ENCODE measurements at regions not wholly inside any gene's neighbourhood (a gene's known extent, or its start where the extent isn't known, plus 50 kb on each side); places are given as distances from the start of the nearest gene placed in this dataset.

- H3K4ac ChIP-seq (ENCODE audit: low read depth, low read length), result no peak overlapping the region
- H4K8ac ChIP-seq (ENCODE audit: low read depth, low read length), result no peak overlapping the region
- no peaks in the 10 kb centered on the region for H3K79me2 ChIP-seq (ENCODE audit: control insufficient read depth, insufficient read depth, low read length, poor library complexity)
- H3K14ac ChIP-seq (ENCODE audit: low read length), result no peak overlapping the region
- H4K91ac ChIP-seq (ENCODE audit: low read depth, low read length), result no peak overlapping the region
- H2BK5ac ChIP-seq (ENCODE audit: low read depth, low read length, poor library complexity), result no peak overlapping the region
- no peak overlapping the region for H2AK5ac ChIP-seq (ENCODE audit: low read length)
- no peak overlapping the region for H3K27ac ChIP-seq (ENCODE audit: low read depth, low read length)
- H2BK12ac ChIP-seq (ENCODE audit: low read length), result no peak overlapping the region
- H3K36me3 ChIP-seq (ENCODE audit: control insufficient read depth in 1 of 2, insufficient read depth in 2 of 2, low read length in 2 of 2), result no peaks in the 10 kb centered on the region
- H3K18ac ChIP-seq (ENCODE audit: low read length), result no peak overlapping the region
- H2AFZ ChIP-seq (ENCODE audit: insufficient read depth, low read length, poor library complexity), result no peak overlapping the region
- DNase-seq, result no peak
- no peak overlapping the region for H3K23ac ChIP-seq (ENCODE audit: low read length)
- no peaks in the 10 kb centered on the region for H3K27me3 ChIP-seq (ENCODE audit: insufficient read depth, low read length)
- no peaks in the 10 kb centered on the region for H3K79me1 ChIP-seq (ENCODE audit: low read length)
- no peak overlapping the region for H3K4me2 ChIP-seq (ENCODE audit: low read length)
- no peak overlapping the region for H3K4me3 ChIP-seq (ENCODE audit: low read depth, low read length)
- H2BK120ac ChIP-seq (ENCODE audit: insufficient read depth, low read length, poor library complexity), result no peak overlapping the region
- no peaks in the 10 kb centered on the region for H3K9me3 ChIP-seq (ENCODE audit: insufficient read depth, low read depth, low read length)
- no peak overlapping the region for H4K12ac ChIP-seq (ENCODE audit: low read depth, low read length)
- WGBS (ENCODE audit: extremely low coverage, insufficient coverage, insufficient read length), result no CpG with 5 or more reads among the region's 1 CpG
- H3K9ac ChIP-seq (ENCODE audit: low read length), result no peak overlapping the region
- H3K4me1 ChIP-seq (ENCODE audit: control insufficient read depth in 1 of 2, insufficient read depth in 2 of 2, low read length in 2 of 2), result no peaks in the 10 kb centered on the region
Observed at GRCh38 chr5:91632871-91633270, 249.8 kb upstream of the ARRDC3 start.

DNA sequence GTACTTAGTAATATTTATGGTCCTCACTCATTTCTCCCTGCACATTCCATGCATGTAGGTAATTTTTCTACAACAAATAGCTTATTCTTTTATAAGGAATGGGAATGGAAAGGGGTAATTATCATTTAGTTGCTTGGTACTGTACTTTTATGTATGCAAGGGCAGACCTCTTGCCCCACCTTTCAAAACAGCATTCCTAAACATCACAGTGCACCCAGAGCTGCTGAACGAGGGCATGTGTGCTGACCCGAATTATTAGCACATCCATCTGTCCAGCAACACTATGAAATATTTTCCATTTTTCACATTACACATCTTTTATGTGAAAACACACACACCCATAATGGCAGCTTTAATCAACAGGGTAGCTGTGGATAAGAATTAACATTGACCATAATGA lies 228.6 kb upstream of the ARRDC3 start:
- no peak overlapping the region for H2BK120ac ChIP-seq (ENCODE audit: insufficient read depth, low read length, poor library complexity)
- H3K36me3 ChIP-seq (ENCODE audit: control insufficient read depth in 1 of 2, insufficient read depth in 2 of 2, low read length in 2 of 2), result no peaks in the 10 kb centered on the region
- H3K23ac ChIP-seq (ENCODE audit: low read length), result no peak overlapping the region
- DNase-seq, result no peak
- no peaks in the 10 kb centered on the region for H3K79me2 ChIP-seq (ENCODE audit: control insufficient read depth, insufficient read depth, low read length, poor library complexity)
- no peaks in the 10 kb centered on the region for H3K27me3 ChIP-seq (ENCODE audit: insufficient read depth, low read length)
- no peak overlapping the region for H4K91ac ChIP-seq (ENCODE audit: low read depth, low read length)
- H3K9me3 ChIP-seq (ENCODE audit: insufficient read depth, low read depth, low read length), result no peaks in the 10 kb centered on the region
- no peak overlapping the region for H2AK5ac ChIP-seq (ENCODE audit: low read length)
- H3K9ac ChIP-seq (ENCODE audit: low read length), result no peak overlapping the region
- no peak overlapping the region for H3K18ac ChIP-seq (ENCODE audit: low read length)
- no peak overlapping the region for H4K8ac ChIP-seq (ENCODE audit: low read depth, low read length)
- H3K79me1 ChIP-seq (ENCODE audit: low read length), result no peaks in the 10 kb centered on the region
- H2BK12ac ChIP-seq (ENCODE audit: low read length), result no peak overlapping the region
- WGBS (ENCODE audit: extremely low coverage, insufficient coverage, insufficient read length), result no CpG with 5 or more reads among the region's 2 CpGs
- H3K4me2 ChIP-seq (ENCODE audit: low read length), result no peak overlapping the region
- no peaks in the 10 kb centered on the region for H3K4me1 ChIP-seq (ENCODE audit: control insufficient read depth in 1 of 2, insufficient read depth in 2 of 2, low read length in 2 of 2)
- H3K14ac ChIP-seq (ENCODE audit: low read length), result no peak overlapping the region
- H2AFZ ChIP-seq (ENCODE audit: insufficient read depth, low read length, poor library complexity), result no peak overlapping the region
- no peak overlapping the region for H4K12ac ChIP-seq (ENCODE audit: low read depth, low read length)
- H2BK5ac ChIP-seq (ENCODE audit: low read depth, low read length, poor library complexity), result no peak overlapping the region
- no peak overlapping the region for H3K27ac ChIP-seq (ENCODE audit: low read depth, low read length)
- H3K4me3 ChIP-seq (ENCODE audit: low read depth, low read length), result no peak overlapping the region
- H3K4ac ChIP-seq (ENCODE audit: low read depth, low read length), result no peak overlapping the region

DNA sequence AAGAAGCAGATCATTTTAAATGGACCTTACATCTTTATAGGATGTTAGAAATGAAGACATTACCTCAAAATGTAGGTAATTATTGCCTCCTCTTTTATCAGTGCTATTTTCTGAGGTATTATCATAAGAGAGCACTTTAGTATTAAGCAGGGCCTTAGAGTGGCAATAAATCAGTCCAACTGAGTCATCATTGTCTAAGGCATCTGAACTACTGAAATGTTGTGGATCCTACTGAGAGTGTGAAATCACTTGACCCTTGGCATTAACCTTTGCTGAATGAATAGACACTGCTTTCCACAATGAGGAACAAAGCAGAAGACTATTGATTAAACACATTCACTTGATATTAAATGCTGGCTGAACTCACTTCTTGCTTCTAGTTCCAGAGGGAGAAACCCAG lies 224.6 kb upstream of the ARRDC3 start:
- Histone ChIP-seq H3K4me2 (ENCODE audit: low read length) (no peak overlapping the region), H3K23ac (ENCODE audit: low read length) (no peak overlapping the region), H2AFZ (ENCODE audit: insufficient read depth, low read length, poor library complexity) (no peak overlapping the region), H2BK12ac (ENCODE audit: low read length) (no peak overlapping the region), H3K18ac (ENCODE audit: low read length) (no peak overlapping the region), H3K4me1 (ENCODE audit: control insufficient read depth in 1 of 2, insufficient read depth in 2 of 2, low read length in 2 of 2) (no peaks in the 10 kb centered on the region), H3K27me3 (ENCODE audit: insufficient read depth, low read length) (no peaks in the 10 kb centered on the region), H3K79me1 (ENCODE audit: low read length) (no peaks in the 10 kb centered on the region), H4K91ac (ENCODE audit: low read depth, low read length) (no peak overlapping the region), H3K9me3 (ENCODE audit: insufficient read depth, low read depth, low read length) (no peaks in the 10 kb centered on the region), H4K12ac (ENCODE audit: low read depth, low read length) (no peak overlapping the region), H2BK5ac (ENCODE audit: low read depth, low read length, poor library complexity) (no peak overlapping the region), H2BK120ac (ENCODE audit: insufficient read depth, low read length, poor library complexity) (no peak overlapping the region), H2AK5ac (ENCODE audit: low read length) (no peak overlapping the region), H3K9ac (ENCODE audit: low read length) (no peak overlapping the region), H3K4ac (ENCODE audit: low read depth, low read length) (no peak overlapping the region), H3K36me3 (ENCODE audit: control insufficient read depth in 1 of 2, insufficient read depth in 2 of 2, low read length in 2 of 2) (no peaks in the 10 kb centered on the region), H3K4me3 (ENCODE audit: low read depth, low read length) (no peak overlapping the region), H3K14ac (ENCODE audit: low read length) (no peak overlapping the region), H4K8ac (ENCODE audit: low read depth, low read length) (no peak overlapping the region), H3K79me2 (ENCODE audit: control insufficient read depth, insufficient read depth, low read length, poor library complexity) (no peaks in the 10 kb centered on the region), H3K27ac (ENCODE audit: low read depth, low read length) (no peak overlapping the region)
- no peak for DNase-seq

DNA sequence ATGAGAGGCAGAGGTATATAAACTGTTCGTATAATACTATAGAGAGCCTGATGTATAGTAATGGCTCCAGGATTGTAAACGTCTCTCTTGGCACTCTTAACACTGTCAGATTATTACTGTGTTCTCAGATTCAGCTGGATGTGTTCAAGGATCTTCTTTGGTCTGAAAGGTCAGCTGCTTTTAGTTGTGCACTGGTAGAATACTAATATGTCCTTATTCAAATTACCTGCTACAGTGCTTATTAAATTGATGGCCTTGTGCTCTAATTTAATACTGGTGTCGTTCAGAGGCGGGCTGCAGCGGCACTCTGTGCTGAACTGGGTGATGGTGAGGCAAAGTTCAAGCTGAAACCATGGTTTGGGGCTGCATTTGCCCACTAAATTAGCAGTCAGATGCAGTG lies 216.7 kb upstream of the ARRDC3 start:
- no peak overlapping the region for H3K18ac ChIP-seq (ENCODE audit: low read length)
- H3K4ac ChIP-seq (ENCODE audit: low read depth, low read length), result no peak overlapping the region
- no peaks in the 10 kb centered on the region for H3K79me1 ChIP-seq (ENCODE audit: low read length)

More for the DNA sequence above, 216.7 kb upstream of the ARRDC3 start:
- Histone ChIP-seq H2BK5ac (ENCODE audit: low read depth, low read length, poor library complexity) (no peak overlapping the region), H3K9me3 (ENCODE audit: insufficient read depth, low read depth, low read length) (no peaks in the 10 kb centered on the region), H3K36me3 (ENCODE audit: control insufficient read depth in 1 of 2, insufficient read depth in 2 of 2, low read length in 2 of 2) (no peaks in the 10 kb centered on the region), H2AFZ (ENCODE audit: insufficient read depth, low read length, poor library complexity) (no peak overlapping the region), H3K27me3 (ENCODE audit: insufficient read depth, low read length) (no peaks in the 10 kb centered on the region), H2BK120ac (ENCODE audit: insufficient read depth, low read length, poor library complexity) (no peak overlapping the region), H4K91ac (ENCODE audit: low read depth, low read length) (no peak overlapping the region), H3K4me2 (ENCODE audit: low read length) (no peak overlapping the region), H2BK12ac (ENCODE audit: low read length) (no peak overlapping the region), H4K8ac (ENCODE audit: low read depth, low read length) (no peak overlapping the region), H3K14ac (ENCODE audit: low read length) (no peak overlapping the region), H3K4me1 (ENCODE audit: control insufficient read depth in 1 of 2, insufficient read depth in 2 of 2, low read length in 2 of 2) (no peaks in the 10 kb centered on the region), H3K9ac (ENCODE audit: low read length) (no peak overlapping the region), H3K79me2 (ENCODE audit: control insufficient read depth, insufficient read depth, low read length, poor library complexity) (no peaks in the 10 kb centered on the region), H3K23ac (ENCODE audit: low read length) (no peak overlapping the region), H3K27ac (ENCODE audit: low read depth, low read length) (no peak overlapping the region), H4K12ac (ENCODE audit: low read depth, low read length) (no peak overlapping the region), H2AK5ac (ENCODE audit: low read length) (no peak overlapping the region), H3K4me3 (ENCODE audit: low read depth, low read length) (no peak overlapping the region)
- no peak for DNase-seq
- no CpG with 5 or more reads among the region's 5 CpGs for WGBS (ENCODE audit: extremely low coverage, insufficient coverage, insufficient read length)
